Ishikawa (cell line): ENCODE measurements at regions not wholly inside any gene's neighbourhood (a gene's known extent, or its start where the extent isn't known, plus 50 kb on each side); places are given as distances from the start of the nearest gene placed in this dataset.

Experiments
- CEBPB ChIP-seq: IDR thresholded peaks from 2 replicates; pipeline ENCODE4 v1.6.1; 2012
- CREB1 ChIP-seq: IDR thresholded peaks from 2 replicates; pipeline ENCODE4 v1.6.1; 2012; ENCODE audit warnings: low read depth
- EGR1 ChIP-seq: IDR thresholded peaks from 2 replicates; pipeline ENCODE4 v1.6.1; 2012
- EP300 ChIP-seq: IDR thresholded peaks from 2 replicates; pipeline ENCODE4 v1.6.1; 2012; ENCODE audit warnings: borderline replicate concordance
- NFIC ChIP-seq: IDR thresholded peaks from 2 replicates; pipeline ENCODE4 v1.6.1; 2012
- USF1 ChIP-seq: IDR thresholded peaks from 2 replicates; pipeline ENCODE4 v1.6.1; 2012
- TF ChIP-seq, protein P1 (sequence below): IDR thresholded peaks from 2 replicates; pipeline ENCODE4 v1.6.1; 2012

GRCh38 chr15:93917181-93917580 is 314.2 kb upstream of the MCTP2 start:
- TF ChIP-seq, protein P1, sequence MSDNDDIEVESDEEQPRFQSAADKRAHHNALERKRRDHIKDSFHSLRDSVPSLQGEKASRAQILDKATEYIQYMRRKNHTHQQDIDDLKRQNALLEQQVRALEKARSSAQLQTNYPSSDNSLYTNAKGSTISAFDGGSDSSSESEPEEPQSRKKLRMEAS = no peak
- TF ChIP-seq USF1 = no peak
- no peak for TF ChIP-seq EP300
- TF ChIP-seq CEBPB = no peak
- TF ChIP-seq CREB1 = no peak
- TF ChIP-seq EGR1 = no peak
- TF ChIP-seq NFIC = no peak
